HG03095 (cell line): ENCODE measurements at regions not wholly inside any gene's neighbourhood (a gene's known extent, or its start where the extent isn't known, plus 50 kb on each side); places are given as distances from the start of the nearest gene placed in this dataset.

Experiments used
- ATAC-seq: cut with Tn5 transposase; IDR thresholded peaks from one replicate; pipeline ENCODE4 v1.9.1; 2021; ENCODE audit warnings: moderate library complexity; ENCODE audit not compliant: unreplicated experiment

- ATAC-seq, result no peak
Measured at GRCh38 chr2:81706856-81707255, 1402.3 kb upstream of the LRRTM1 start.

DNA sequence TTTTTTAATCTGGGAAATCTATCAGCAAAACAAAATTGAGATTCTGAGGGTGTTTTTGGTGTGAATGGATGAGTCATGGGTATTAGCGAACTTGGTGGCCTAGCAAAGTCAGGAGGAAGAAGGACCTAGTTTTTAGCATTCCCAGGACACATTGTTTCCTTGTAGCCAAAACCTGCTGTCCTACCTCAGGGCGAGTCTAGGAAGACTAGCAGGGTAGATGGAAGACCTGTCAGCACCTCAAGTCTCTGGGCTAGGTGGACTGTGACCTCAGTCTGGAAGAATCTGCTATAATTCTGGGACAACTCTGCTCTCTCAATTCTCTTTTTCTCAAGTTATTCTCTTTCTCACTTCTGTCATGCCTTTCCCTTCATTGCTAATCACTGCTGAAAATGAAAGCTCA is 1399.3 kb upstream of the LRRTM1 start:
- no peak for ATAC-seq

GRCh38 chr2:81692566-81692965 is 1388.0 kb upstream of the LRRTM1 start:
- no peak for ATAC-seq

DNA sequence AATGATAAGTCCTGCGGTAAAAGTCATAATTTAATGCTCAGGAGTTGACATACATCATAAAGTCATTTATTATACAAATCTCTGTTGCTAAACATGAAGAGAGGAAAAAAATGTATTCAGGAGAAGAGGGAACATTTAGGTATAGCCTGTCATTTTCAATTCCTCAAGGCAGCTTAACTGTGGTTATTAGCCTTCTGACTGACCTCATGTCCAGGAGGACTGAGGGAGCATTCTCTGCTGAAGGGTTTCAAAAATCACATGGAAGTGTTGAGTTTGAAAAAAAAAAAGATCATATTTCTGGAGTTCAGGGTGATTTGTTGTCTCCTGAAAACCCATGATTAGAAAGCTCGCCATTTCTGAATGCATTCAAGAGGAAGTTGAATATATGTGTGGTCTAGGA is 1371.1 kb upstream of the LRRTM1 start:
- no peak for ATAC-seq

GRCh38 chr2:81672923-81673322 is 1368.4 kb upstream of the LRRTM1 start:
- ATAC-seq, result no peak

GRCh38 chr2:81672516-81672915 is 1368.0 kb upstream of the LRRTM1 start:
- ATAC-seq, result no peak

DNA sequence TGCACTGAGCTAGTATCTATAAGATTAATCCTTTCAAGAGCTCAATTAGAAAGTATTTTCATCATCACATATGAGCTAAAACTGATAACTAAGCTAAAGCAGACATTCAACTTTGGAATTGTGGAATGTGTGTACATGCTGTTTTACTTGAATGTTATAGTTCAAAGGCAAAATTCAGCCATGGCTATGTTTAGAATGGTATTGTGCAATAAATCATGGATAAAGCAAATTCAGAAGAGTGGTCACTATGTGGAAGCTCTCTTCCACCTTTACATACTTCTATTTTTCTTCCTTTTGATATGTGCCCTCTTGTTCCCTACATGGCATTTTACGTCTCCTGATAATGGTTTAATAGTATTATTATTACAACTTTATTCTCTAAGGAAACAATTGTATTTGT is 1366.3 kb upstream of the LRRTM1 start:
- no peak for ATAC-seq

DNA sequence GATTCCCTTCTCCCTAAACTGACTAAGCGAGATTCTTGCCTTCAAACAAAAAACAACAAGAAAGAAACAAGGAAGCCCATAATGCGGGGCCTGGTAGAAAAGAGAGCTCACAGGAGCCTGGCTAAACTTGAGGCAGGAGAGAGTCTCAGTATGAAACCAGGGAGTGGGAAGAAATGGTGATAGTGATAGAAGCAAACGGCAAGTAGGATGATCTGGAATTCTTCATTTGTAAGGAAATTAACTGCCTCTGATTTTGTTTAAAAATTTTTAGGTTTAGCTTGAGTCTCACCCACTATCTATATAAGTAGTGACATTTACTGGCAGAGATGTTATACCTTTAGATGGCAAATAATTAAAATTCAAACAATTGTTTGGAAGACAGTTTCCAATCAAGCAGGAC is 1356.5 kb upstream of the LRRTM1 start:
- no peak for ATAC-seq

- no peak for ATAC-seq
Measured at GRCh38 chr2:81658227-81658626, 1353.7 kb upstream of the LRRTM1 start.

- ATAC-seq, result no peak
Measured at GRCh38 chr2:81650048-81650971, 1345.8 kb upstream of the LRRTM1 start.

GRCh38 chr2:81648806-81649205 is 1344.3 kb upstream of the LRRTM1 start:
- ATAC-seq, result no peak

DNA sequence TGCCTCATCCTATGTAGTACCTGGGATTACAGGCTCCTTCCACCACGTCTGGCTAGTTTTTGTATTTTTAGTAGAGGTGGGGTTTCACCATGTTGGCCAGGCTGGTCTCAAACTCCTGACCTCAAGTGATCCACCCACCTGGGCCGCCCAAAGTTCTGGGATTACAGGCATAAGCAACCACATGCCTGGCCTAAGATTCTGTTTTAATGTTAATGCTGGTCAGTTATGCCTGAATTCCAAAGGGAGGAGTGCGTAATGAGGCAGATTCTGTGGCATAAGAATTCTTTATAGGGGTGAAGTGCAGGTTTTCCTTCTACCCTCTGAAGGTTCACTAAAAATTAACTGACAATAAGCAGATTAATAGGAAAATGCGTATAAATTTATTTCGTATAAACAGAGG is 1343.8 kb upstream of the LRRTM1 start:
- ATAC-seq, result no peak

DNA sequence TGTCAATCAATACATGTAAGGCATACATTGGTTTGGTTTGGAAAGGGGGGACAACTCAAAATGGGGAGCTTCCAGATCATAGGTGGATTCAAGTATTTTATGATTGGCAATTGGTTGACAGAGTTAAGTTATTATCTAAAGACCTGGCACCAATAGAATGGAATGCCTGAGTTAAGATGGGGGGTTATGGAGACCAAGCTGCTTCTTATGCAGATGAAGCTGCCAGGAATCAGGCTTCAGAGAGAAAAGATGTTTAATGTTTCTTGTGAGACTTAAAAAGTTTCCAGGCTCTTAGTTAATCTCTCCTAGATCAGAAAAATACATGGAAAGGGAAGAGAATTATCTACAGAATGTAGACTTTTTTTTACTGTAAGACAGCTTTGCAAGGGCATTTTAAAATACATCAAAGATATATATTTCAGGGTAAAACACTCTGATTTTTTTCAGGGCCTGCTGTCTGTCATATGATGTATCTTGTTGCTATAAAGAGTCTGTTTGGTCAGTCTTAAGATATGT is 1343.2 kb upstream of the LRRTM1 start:
- ATAC-seq, result no peak

DNA sequence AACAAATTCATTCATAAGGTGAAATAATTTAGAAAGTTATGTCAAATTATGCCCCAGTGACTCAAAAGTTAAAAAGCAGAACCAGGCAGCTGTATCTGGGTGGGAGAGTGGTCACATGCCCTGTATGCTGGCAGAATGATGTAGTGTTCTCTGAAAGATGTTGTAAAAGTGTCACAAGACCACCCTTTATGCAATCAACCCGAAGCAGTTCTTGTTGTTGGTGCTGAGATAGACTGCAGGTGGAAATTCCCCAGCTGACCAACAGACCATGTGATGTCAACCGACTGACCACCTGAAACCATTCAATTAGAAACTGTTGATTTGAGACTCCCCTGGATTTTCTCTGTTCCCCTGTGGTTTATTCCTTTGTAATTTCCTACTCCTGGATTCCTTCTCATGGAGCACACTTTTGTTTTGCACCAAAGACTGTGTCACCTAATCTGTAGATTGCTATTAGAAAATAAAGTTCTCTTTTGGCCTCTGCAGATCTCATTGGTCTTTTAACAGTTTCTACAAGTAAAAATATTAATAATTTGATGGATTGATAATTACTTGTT is 1341.3 kb upstream of the LRRTM1 start:
- ATAC-seq, result no peak

- ATAC-seq, result no peak
Measured at GRCh38 chr2:81644189-81644588, 1339.6 kb upstream of the LRRTM1 start.

DNA sequence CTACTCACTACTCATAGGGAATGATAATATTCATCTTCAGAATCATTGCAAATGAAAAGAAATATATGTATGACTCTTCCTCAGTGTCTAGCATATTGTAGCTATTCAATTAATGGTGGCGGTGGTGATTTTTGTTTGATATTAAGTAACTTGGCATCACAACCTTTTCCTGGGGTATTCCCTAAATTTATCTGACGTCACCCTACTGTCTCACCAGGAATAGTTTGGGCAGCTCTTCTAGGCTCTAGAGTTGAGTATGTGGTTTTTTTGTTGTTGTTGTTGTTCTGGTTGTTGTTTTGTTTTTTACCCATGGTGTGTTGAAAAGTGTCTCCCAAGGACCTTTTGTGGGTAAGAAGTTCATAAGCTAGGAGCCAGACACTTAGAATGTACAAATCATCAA is 1320.3 kb upstream of the LRRTM1 start:
- ATAC-seq, result no peak

DNA sequence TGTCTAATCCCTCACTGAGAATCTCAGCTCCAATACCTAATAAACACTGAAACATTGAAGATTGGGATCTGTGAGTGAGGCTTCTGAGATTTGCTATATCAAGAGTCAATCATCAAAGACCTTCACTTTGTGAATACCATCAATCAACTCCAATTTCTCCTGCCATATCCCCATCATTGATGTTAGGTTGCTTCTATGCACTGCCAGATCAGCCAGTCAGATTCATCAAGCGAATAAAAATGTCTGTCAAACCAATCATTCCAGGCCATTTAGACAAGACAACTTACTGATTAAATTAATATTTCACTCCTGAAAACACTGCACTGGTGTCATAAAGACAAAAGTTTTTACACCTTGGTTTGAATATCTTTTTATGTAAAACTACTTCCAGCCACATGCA is 1295.5 kb upstream of the LRRTM1 start:
- ATAC-seq, result no peak

DNA sequence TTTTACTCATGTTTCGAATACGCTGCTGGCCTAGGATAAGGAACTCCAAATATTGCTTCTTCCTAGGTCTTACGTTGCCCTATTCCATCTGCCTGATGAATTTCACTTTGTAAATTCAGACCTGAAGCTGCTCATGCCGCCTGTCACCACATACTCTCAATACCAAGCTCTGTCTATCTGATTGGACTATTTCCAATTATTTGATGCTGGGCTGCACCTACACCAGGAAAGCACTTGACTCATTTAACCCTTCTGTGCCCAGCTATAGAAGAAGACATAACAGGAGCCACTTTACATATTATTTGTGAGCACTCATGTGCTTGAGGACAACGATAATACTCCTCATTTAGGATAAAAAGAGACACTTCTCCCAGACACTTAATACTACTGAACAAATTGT is 1293.9 kb upstream of the LRRTM1 start:
- ATAC-seq, result no peak

GRCh38 chr2:81589406-81589805 is 1284.9 kb upstream of the LRRTM1 start:
- ATAC-seq, result no peak

- ATAC-seq, result no peak
Measured at GRCh38 chr2:81583311-81584108, 1279.0 kb upstream of the LRRTM1 start.

DNA sequence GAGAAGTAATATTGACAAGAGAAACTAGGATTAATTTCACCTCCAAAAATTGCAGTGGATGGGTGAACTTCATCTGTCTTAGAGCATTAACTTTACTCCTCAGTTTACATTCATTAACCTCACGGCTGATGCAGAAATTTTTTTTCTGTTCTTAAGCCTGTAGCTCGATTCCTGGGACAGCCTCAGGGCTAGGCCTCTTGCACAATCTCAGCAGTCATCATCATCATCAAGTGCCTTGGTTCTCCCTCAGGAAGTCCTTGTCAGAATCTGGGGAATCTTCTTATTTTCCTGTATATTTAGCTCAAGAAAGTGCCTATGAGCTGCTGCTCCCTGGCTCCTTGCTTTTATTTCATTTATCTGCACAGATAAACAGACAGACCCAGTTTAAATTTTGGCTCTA is 1272.2 kb upstream of the LRRTM1 start:
- no peak for ATAC-seq
